Thoracic aorta (tissue), 2 donors: ENCODE measurements at regions not wholly inside any gene's neighbourhood (a gene's known extent, or its start where the extent isn't known, plus 50 kb on each side); places are given as distances from the start of the nearest gene placed in this dataset.

ENCODE experiments used
- ATAC-seq: fragments of 150-250 bp; one replicate; pipeline ENCODE4 v1.8.0; 2017; ENCODE audit warnings: low read depth; ENCODE audit not compliant: insufficient number of reproducible peaks, low FRiP score
- DNase-seq: peaks from one replicate; pipeline ENCODE4 v3.0.0-alpha.2; 2020; ENCODE audit warnings: low spot score
- H3K27ac ChIP-seq, 2 donors: fragments of 200-600 bp; sonication (generic); 1 replicate in 1 of 2; 2 replicates in 1 of 2; pipeline ENCODE4 v1.5.1; 2016; ENCODE audit warnings: mild to moderate bottlenecking in 2 of 2, moderate library complexity in 2 of 2
- H3K27me3 ChIP-seq: fragments of 200-600 bp; sonication (generic); replicated peaks from 2 replicates; pipeline ENCODE4 v1.6.0; 2016; ENCODE audit warnings: mild to moderate bottlenecking; ENCODE audit not compliant: insufficient read depth
- H3K36me3 ChIP-seq: fragments of 200-600 bp; sonication (generic); one replicate; pipeline ENCODE4 v1.5.1; 2016
- H3K4me1 ChIP-seq, 2 donors: fragments of 200-600 bp; sonication (generic); 1 replicate in 1 of 2; 2 replicates in 1 of 2; pipeline versions ENCODE4 v1.5.1 to v1.6.0; 2016; ENCODE audit warnings: low read depth in 2 of 2, mild to moderate bottlenecking in 1 of 2; ENCODE audit not compliant: control insufficient read depth in 1 of 2
- H3K4me3 ChIP-seq: fragments of 200-600 bp; sonication (generic); 2 replicates; pipeline ENCODE4 v1.5.1; 2016; ENCODE audit warnings: mild to moderate bottlenecking
- H3K9me3 ChIP-seq: fragments of 200-600 bp; sonication (generic); 2 replicates; pipeline ENCODE4 v1.5.1; 2016
- CTCF ChIP-seq: fragments of 200-600 bp; sonication (generic); IDR thresholded peaks from one replicate; pipeline ENCODE4 v1.5.1; 2019; ENCODE audit warnings: antibody characterized with exemption

GRCh38 chr3:111323019-111323418 lies 219.0 kb upstream of the CD96 start:
- no peak for TF ChIP-seq CTCF
- Histone ChIP-seq H3K9me3 (no peaks in the 10 kb centered on the region), H3K4me1 (peaks cover 0 to 5% of the 10 kb centered on the region in 2 donors), H3K36me3 (no peaks in the 10 kb centered on the region), H3K4me3 (no peak overlapping the region), H3K27me3 (no peaks in the 10 kb centered on the region), H3K27ac (no peak overlapping the region)
- no peak for DNase-seq
- no peak for ATAC-seq

- peak overlapping the region; percentile 9 for H3K4me3 ChIP-seq
- no peak for TF ChIP-seq CTCF
- no peaks in the 10 kb centered on the region for H3K36me3 ChIP-seq
- no peak overlapping the region for H3K27ac ChIP-seq
- no peaks in the 10 kb centered on the region for H3K9me3 ChIP-seq
- no peak for DNase-seq
- H3K4me1 ChIP-seq = peaks cover 0 to 5% of the 10 kb centered on the region in 2 donors
- H3K27me3 ChIP-seq = no peaks in the 10 kb centered on the region
- ATAC-seq = no peak
Observed at GRCh38 chr3:111324151-111324550, 217.8 kb upstream of the CD96 start.

- no peaks in the 10 kb centered on the region for H3K27me3 ChIP-seq
- ATAC-seq (no peak), DNase-seq (no peak)
- no peaks in the 10 kb centered on the region for H3K9me3 ChIP-seq
- H3K4me3 ChIP-seq = no peak overlapping the region
- H3K36me3 ChIP-seq = no peaks in the 10 kb centered on the region
- H3K4me1 ChIP-seq = peaks cover 0 to 5% of the 10 kb centered on the region in 2 donors
- no peak for TF ChIP-seq CTCF
- H3K27ac ChIP-seq = no peak overlapping the region
Observed at GRCh38 chr3:111324645-111325044, 217.4 kb upstream of the CD96 start.

- no peak overlapping the region for H3K4me3 ChIP-seq
- ATAC-seq (no peak), DNase-seq (no peak)
- peaks cover 0 to 5% of the 10 kb centered on the region in 2 donors for H3K4me1 ChIP-seq
- H3K36me3 ChIP-seq = no peaks in the 10 kb centered on the region
- H3K9me3 ChIP-seq = no peaks in the 10 kb centered on the region
- H3K27me3 ChIP-seq = no peaks in the 10 kb centered on the region
- no peak for TF ChIP-seq CTCF
- no peak overlapping the region for H3K27ac ChIP-seq
Observed at GRCh38 chr3:111325160-111325718, 216.8 kb upstream of the CD96 start.

- Histone ChIP-seq H3K27ac (no peak overlapping the region), H3K27me3 (no peaks in the 10 kb centered on the region), H3K9me3 (no peaks in the 10 kb centered on the region), H3K4me3 (no peak overlapping the region), H3K4me1 (peaks cover 0 to 5% of the 10 kb centered on the region in 2 donors), H3K36me3 (no peaks in the 10 kb centered on the region)
- DNase-seq (no peak), ATAC-seq (no peak)
- TF ChIP-seq CTCF = no peak
Observed at GRCh38 chr3:111326144-111326995, 215.6 kb upstream of the CD96 start.
